ENCODE measurements at regions not wholly inside any gene's neighbourhood (a gene's known extent, or its start where the extent isn't known, plus 50 kb on each side); places are given as distances from the start of the nearest gene placed in this dataset.
"Not testable (repeated sequence)": the region's sequence is repeated elsewhere in the genome, so short reads cannot be mapped to it uniquely, and the experiment has no call there.

- no peak for DNase-seq
Measured at GRCh38 chr7:140283472-140283871, 106.7 kb upstream of the KDM7A start.

DNA sequence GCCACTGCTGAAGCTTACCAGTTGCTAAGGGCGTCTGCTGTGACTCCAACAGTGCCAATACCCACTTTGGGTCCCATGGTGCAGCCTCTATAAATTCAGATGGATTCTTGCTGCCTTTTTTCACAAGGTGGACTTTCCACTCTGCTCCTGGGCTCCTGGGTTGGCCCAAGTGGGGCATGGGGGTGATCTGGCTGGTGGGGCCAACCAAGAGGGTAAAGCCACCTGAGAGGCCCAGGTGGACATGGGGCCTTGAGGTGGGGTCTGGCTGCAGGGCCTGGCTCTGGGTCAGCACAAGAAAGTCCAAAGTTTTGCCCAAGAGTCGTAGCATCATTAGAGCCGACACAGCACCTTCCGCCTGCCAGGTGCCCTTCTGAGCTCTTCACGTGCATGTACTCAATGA is 105.2 kb upstream of the KDM7A start:
- DNase-seq, result no peak

DNA sequence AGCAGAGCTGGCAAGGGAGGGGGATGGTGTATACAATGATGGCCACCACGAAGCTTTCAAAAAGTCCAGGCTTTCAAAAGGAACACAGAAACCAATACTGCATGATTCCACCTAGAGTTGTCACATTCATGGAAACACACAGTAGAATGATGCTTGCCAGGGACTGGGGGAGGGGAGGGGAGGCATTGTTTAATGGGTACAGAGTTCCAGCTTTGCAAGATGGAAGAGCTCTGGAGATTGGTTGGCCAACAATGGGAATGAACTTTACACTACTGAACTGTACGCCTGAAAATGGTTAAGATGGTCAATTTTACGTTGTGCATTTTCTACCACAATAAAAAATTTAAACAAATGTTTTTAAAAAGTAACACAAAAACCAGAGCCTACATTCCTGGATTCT is 104.5 kb upstream of the KDM7A start:
- no peak for DNase-seq

DNA sequence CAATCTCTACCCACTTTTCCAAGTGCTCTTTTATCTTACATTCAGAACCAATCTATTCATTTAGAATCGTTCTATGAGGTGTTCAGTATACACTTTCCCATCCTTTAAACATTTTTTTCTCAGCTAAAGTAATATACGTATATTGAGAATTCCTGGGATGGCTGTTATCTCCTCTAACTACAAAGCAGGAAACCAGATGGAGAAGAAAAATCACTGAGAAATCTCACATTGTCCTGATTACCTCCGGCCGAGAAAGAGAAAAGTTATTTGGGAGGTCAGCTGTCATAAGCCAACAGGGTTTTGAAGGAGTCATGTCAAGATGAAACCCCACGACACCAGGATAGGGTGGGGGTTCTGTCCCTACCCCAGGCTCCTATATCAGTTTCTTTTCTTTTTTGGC is 99.2 kb upstream of the KDM7A start:
- no peak for DNase-seq

DNA sequence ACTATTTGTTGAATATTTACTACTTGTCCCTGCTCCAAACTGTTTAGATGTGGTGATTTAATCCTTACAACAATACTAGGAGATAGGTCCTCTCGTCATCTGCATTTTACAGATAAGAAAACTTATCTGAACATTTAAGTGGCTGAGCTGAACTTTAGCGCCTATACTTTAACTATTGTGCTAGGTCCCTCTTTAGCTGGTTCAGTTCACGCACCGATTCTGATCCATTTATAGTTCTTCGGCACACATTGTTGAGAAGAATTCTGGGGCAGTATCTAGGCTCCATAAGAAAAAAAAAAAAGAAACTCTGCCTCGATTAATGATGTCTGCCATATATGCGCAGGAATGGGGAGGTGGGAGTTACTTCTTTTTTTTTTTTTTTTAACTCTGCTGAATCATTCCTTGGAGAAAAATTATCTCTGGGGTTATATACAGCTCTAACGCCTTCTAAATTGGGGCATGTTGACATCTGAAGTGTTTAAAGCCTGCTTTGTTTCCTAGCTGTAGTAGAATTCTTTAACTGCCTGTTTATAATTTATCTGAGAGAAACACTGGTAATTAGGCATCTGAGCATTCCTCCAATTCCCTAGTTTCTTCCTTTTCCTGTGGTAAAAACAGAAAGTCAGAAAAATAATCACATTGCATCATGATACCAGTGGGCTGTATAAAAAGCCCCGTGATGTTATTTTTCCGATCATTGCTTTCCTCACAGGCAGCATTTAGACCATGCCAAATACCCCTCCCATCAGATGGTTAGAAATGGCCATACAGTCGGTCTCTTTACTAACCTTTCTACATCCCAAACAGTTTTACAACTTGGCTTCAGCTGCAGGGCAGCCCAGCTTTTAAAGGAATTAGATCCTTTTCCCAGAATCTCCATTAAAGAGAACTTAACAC is 98.5 kb upstream of the KDM7A start:
- no peak for DNase-seq

DNA sequence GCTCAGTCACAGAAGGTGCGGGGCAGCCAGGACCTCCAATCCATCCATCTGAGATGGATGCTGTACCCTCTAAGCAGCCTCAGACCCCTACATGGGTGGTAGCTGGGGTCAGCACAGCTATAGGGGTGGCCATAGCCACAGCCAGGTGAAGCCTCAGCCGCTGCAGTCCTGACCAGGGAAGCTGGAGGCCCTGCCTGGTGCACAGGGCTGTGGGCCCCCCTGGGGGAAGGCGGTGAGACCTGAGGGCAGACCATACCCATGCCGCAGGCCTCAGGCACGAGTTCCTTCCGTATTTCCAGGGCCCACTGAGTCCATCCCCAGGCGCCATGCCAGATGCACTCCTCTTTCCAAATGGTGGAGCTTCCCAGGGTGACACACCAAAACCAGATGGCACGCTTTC is 96.6 kb upstream of the KDM7A start:
- no peak for DNase-seq

GRCh38 chr7:140271643-140271968 is 94.8 kb upstream of the KDM7A start:
- not testable (repeated sequence) for DNase-seq

DNA sequence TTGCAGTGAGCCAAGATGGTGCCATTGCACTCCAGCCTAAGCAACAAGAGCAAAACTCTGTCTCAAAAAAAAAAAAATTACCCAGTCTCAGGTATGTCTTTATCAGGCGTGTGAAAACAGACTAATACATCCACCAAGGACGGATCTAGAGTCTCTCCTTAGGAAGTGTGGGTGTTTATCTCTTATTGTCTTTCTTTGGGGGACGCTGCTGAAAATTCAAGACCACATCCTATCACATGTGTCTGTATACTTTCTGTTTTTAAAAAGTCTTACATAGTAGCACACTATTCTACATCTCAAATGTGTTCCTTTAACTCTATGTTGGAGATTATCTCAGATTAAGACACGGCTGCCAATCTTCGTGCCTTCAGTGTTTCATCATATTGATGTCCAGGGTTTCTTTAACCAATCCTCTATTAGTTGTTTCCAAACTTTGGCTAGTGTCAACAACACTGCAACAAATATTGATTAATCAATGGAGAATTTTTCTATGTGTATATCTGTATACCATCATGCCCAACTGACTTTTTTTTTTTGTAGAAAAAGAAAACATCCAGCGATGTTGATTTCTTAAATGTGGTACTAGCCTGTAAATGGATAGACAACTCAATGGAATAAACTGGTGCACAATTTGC is 92.3 kb upstream of the KDM7A start:
- DNase-seq, result no peak

DNA sequence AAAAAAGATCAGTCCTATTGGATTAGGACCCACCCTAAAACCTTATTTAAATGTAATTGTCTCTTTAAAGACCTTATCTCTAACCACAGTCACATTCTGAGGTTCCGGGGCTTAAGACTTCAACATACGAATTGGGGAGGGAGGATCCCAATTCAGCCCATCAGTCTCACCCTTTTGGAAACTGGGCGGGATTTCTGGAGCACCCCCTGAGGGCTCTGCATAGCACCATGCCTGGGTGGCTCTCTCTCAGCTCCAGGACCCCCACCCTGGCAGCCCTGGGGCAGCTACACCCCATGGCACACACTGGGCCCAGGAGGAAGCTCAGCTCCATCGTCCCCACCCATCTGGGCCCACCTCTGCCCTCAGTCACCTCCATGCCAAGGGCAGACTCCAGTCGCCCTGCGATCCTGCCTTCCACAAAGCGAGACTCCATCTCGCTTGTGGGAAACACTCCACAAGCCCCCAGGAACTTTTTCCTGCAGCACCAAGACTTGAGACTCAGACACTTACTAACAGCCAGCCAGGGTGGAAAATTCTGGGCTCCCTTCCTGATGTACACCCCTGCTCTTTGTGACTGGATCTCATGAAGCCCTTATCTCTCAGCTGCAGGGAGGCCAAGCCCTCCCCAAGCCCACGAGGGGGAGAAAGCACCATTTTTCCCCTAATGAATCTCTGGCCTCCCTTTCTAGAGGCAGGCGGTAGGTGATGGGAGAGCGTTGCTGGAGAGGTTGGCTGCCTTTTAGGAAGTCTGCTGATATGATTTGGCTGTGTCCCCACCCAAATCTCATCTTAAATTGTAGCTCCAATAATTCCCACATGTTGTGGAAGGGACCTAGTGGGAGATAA is 90.8 kb upstream of the KDM7A start:
- DNase-seq, result no peak

DNA sequence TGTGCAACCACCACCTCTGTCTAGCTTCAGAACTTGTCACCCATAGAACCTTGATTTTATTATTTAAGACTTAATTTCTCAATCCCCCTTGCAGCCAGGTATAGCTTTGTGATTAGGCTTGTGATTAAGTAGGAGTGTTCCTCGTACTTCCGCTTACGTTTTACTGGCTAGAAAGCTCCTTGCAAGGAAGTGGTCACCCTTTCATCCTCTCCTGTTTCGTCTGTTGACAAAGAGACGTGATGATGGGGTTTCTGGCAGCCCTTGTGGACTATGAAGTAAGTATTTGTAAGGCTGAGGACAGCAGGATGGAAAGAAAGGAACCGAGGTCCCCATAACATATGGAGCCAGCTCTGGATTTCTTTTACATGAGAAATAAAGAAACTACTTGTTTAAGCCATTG is 86.5 kb upstream of the KDM7A start:
- no peak for DNase-seq

DNA sequence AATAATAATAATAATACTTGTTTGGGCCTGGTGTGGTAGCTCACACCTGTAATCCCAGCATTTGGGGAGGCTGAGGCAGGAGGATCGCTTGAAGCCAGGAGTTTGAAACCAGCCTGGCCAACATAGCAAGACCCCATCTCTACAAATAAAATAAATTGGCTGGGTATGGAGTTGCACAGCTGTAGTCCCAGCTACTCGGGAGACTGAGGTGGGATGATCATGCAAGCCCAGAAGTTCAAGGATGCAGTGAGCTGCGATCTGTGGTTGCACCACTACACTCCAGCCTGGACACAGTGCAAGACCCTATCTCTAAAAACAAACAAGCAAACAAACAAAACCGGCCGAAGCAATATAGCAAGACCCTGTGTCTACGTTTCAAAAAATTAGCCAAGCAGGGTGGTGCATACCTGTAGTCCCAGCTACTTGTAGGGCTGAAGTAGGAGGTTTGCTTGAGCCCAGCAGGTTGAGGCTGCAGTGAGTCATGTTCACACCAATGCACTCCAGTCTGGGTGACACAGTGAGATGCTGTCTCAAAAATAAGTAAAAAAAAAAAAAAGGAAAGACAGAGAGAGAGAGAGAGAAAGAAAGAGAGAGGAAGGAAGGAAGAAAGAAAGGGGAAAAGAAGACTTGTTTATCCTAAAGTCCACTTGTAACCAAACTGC is 85.6 kb upstream of the KDM7A start:
- DNase-seq, result no peak

GRCh38 chr7:140261522-140261921 is 84.7 kb upstream of the KDM7A start:
- DNase-seq, result no peak

DNA sequence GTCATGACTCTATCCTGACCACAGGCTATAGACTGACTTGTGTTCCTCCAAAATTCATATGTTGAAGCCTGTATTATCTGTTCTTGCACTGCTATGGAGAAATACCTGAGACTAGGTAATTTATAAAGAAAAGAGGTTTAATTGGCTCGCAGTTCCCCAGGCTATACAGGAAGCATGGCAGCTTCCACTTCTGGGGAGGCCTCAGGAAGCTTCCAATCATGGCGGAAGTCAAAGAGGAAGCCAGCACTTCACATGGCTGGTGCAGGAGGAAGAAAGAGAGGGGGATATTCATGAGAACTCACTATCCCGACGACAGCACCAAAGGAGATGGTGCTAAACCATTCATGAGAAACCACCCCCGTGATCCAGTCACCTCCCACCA is 84.3 kb upstream of the KDM7A start:
- DNase-seq, result no peak

- DNase-seq, result no peak
Measured at GRCh38 chr7:140260352-140261104, 83.7 kb upstream of the KDM7A start.

GRCh38 chr7:140257278-140257677 is 80.5 kb upstream of the KDM7A start:
- not testable (repeated sequence) for DNase-seq

DNA sequence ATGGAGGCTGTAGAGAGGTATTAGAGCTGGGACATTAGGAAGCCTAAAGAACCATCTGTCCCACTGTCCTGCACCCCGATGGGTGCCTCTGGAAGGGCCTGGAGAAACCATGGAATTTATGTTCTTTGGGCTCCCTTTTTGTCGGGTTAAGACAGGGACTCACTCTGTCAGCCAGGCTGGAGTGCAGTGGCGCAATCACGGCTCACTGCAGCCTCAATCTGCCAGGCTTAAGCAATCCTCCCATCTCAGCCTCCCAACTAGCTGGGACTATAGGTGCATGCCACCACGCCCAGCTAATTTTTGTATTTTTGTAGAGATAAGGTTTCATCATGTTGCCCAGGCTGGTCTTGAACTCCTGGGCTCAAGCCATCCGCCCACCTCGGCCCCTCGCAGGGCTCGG is 78.2 kb upstream of the KDM7A start:
- not testable (repeated sequence) for DNase-seq

DNA sequence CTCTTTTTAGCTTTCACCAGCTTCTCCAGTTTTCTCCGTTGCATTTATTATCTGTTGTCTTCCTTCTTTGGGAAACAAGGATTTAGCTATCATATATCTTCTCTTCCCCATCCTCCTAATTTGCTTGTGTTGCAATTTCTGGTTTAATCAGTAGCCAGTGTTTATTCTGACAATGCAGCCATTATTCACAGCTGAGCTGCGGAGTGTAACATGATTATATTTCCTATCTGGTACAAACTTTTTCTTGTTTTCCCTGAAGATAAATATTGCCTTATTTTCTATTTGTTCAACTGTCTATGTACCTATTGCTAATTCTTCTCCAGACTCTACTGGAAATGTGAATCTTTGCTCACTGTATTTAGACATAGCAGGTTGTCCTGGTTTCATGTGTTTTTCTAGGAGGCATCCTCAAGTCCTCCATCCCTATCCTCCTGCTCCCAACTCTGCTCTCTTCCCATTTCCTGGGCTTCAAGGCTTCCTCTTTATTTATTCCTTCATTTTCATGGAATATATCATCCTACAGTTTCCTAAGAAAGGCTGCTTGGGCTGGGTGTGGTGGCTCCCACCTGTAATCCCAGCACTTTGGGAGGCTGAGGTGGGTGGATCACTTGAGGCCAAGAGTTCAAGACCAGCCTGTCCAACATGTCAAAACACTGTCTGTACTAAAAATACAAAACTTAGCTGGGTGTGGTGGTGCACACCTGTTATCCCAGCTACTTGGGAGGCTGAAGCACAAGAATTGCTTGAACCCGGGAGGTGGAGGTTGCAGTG is 72.4 kb upstream of the KDM7A start:
- DNase-seq, result no peak

- no peak for DNase-seq
Measured at GRCh38 chr7:140247559-140247958, 70.8 kb upstream of the KDM7A start.

GRCh38 chr7:140245611-140246105 is 68.9 kb upstream of the KDM7A start:
- no peak for DNase-seq

GRCh38 chr7:140242057-140243031 is 65.6 kb upstream of the KDM7A start:
- no peak for DNase-seq

Measured in NCI-H446 treated with DMSO at 0.1 percent for 48 hours (cell line).